ENCODE measurements at regions not wholly inside any gene's neighbourhood (a gene's known extent, or its start where the extent isn't known, plus 50 kb on each side); places are given as distances from the start of the nearest gene placed in this dataset.

DNA sequence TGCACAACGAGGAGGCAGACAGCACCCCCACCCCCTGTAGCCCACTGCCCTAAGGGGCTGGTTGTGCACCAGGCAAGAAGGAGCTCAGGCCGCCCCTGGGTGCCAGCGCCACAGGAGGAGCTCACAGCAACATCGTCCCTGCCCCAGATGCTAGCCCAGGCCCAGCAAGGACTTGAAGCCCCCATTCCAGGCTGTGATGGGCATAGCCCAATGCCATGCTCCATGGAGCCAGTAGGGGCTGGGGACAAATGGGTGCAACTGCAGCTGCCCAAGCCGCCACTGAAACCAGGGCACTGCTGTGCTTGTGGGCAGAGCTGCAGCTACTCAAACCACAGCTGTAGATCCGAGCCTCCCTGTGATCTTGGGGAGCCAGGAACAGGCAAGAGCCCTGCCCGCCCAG, 241.3 kb upstream of the GIMD1 start:
- DNase-seq, result no peak
- Histone ChIP-seq H3K4me2 (ENCODE audit: low read length) (no peak overlapping the region), H3K27me3 (ENCODE audit: insufficient read depth, low read length, poor library complexity) (no peaks in the 10 kb centered on the region), H3K4me3 (ENCODE audit: low read length) (no peak overlapping the region), H3K27ac (ENCODE audit: low read depth, low read length) (no peak overlapping the region), H2AK5ac (ENCODE audit: low read length) (no peak overlapping the region), H4K5ac (ENCODE audit: low read length) (no peak overlapping the region), H3K23ac (ENCODE audit: low read length) (no peak overlapping the region), H2BK5ac (ENCODE audit: low read length) (no peak overlapping the region), H3K4ac (ENCODE audit: low read depth, low read length) (no peak overlapping the region), H3K4me1 (ENCODE audit: control insufficient read depth, low read depth, low read length) (no peaks in the 10 kb centered on the region), H4K8ac (ENCODE audit: low read depth, low read length) (no peak overlapping the region), H2BK120ac (ENCODE audit: low read depth, low read length) (no peak overlapping the region), H2BK15ac (replicated peaks; ENCODE audit: low read depth) (no peak overlapping the region), H3K79me2 (ENCODE audit: control insufficient read depth, insufficient read depth, low read length) (no peaks in the 10 kb centered on the region), H3K56ac (ENCODE audit: low read length) (no peak overlapping the region), H3K18ac (ENCODE audit: low read length) (no peak overlapping the region), H3K36me3 (ENCODE audit: control insufficient read depth, insufficient read depth, low read length) (no peaks in the 10 kb centered on the region), H3K79me1 (ENCODE audit: low read length) (no peaks in the 10 kb centered on the region), H3K9ac (ENCODE audit: low read length) (no peak overlapping the region)
- no CpG with 5 or more reads among the region's 7 CpGs for WGBS (ENCODE audit: extremely low coverage, insufficient coverage, low lambda C conversion rate)

DNA sequence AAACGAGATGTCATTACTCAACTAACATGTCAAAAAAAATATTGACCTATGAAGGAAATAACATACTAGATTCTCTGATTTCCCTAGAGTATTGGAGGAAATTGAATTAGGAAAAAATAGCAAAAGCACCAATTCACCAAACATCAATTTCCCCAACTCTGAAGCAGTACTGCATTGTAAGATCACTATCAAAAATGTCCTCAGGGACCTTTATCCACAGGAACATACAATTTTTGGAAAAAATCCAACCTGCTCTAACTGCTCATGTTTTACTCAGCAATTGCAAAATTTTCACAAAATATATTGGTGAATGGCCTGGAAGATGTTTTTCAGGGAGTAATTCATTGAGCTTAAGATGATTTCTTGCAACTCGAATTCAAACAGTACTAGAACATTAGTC, 239.0 kb upstream of the GIMD1 start:
- Histone ChIP-seq H3K36me3 (ENCODE audit: control insufficient read depth, insufficient read depth, low read length) (no peaks in the 10 kb centered on the region), H3K79me1 (ENCODE audit: low read length) (no peaks in the 10 kb centered on the region), H2AK5ac (ENCODE audit: low read length) (no peak overlapping the region), H3K79me2 (ENCODE audit: control insufficient read depth, insufficient read depth, low read length) (no peaks in the 10 kb centered on the region), H4K8ac (ENCODE audit: low read depth, low read length) (no peak overlapping the region), H3K27me3 (ENCODE audit: insufficient read depth, low read length, poor library complexity) (no peaks in the 10 kb centered on the region), H2BK5ac (ENCODE audit: low read length) (no peak overlapping the region), H2BK15ac (replicated peaks; ENCODE audit: low read depth) (no peak overlapping the region), H3K9ac (ENCODE audit: low read length) (no peak overlapping the region), H3K4me1 (ENCODE audit: control insufficient read depth, low read depth, low read length) (no peaks in the 10 kb centered on the region), H2BK120ac (ENCODE audit: low read depth, low read length) (no peak overlapping the region), H3K4me3 (ENCODE audit: low read length) (no peak overlapping the region), H3K4me2 (ENCODE audit: low read length) (no peak overlapping the region), H3K18ac (ENCODE audit: low read length) (no peak overlapping the region), H4K5ac (ENCODE audit: low read length) (no peak overlapping the region), H3K56ac (ENCODE audit: low read length) (no peak overlapping the region), H3K4ac (ENCODE audit: low read depth, low read length) (no peak overlapping the region), H3K27ac (ENCODE audit: low read depth, low read length) (no peak overlapping the region), H3K23ac (ENCODE audit: low read length) (no peak overlapping the region)
- no peak for DNase-seq
- no CpG with 5 or more reads among the region's 2 CpGs for WGBS (ENCODE audit: extremely low coverage, insufficient coverage, low lambda C conversion rate)

DNA sequence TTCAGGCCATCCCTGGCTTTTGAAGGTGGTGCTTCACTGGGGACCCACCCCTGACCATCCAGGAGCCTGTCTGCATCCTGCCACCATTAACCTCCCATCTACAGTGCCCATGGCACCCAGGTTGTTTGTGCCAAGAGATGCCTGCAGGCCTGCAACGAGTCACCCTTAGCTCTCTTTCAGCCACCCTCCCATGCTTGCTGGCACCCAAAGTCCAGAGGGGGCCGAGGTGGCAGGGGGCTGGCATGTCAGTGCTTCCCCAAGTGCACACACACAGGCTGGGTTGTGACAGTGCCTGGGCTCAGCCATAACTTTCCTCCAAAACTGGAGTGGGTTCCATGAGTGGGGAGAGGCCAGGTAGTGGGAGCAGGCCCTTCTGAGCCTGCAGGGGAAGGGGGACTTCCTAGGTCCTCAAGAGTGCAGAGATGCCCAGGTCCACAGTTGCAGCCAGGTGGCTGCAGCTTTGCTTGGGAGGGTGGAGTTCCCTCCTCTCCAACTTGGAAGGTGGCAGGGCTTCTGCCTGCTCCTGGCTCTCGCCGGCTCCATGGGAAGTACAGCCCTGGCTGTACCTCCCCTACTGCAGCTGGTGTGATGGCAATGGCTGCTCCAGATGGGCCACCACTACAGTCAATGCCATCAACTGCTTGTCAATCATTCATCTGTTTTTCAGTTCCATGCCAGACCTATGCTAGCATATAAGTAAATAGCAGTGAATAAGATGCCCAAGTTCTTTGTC, 235.9 kb upstream of the GIMD1 start:
- H3K79me1 ChIP-seq (ENCODE audit: low read length), result no peaks in the 10 kb centered on the region

DNA sequence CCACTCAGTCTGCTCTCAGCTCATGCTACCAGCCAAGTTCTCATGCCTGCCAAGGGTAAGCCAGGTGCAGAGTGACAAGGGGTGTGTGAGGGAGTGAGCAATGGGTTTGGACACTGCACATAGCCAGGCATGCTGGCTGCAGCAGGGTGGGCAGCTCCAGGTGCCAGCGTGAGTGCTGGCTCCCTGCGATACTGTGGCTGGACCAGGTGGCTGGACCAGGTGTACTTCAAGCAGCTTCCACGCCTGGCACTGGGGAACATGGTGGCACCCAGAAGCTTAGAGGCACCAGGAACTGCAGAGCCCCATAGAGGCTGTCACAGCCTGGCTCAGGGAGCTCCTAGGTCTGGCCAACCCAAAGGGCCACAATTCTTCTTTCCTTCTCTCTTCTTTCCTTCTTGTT, 234.9 kb upstream of the GIMD1 start:
- no peak for DNase-seq
- Histone ChIP-seq H2BK15ac (replicated peaks; ENCODE audit: low read depth) (no peak overlapping the region), H3K4me2 (ENCODE audit: low read length) (no peak overlapping the region), H4K5ac (ENCODE audit: low read length) (no peak overlapping the region), H3K79me2 (ENCODE audit: control insufficient read depth, insufficient read depth, low read length) (no peaks in the 10 kb centered on the region), H3K4me1 (ENCODE audit: control insufficient read depth, low read depth, low read length) (no peaks in the 10 kb centered on the region), H3K9ac (ENCODE audit: low read length) (no peak overlapping the region), H4K8ac (ENCODE audit: low read depth, low read length) (no peak overlapping the region), H3K23ac (ENCODE audit: low read length) (no peak overlapping the region), H3K4me3 (ENCODE audit: low read length) (no peak overlapping the region), H3K27me3 (ENCODE audit: insufficient read depth, low read length, poor library complexity) (no peaks in the 10 kb centered on the region), H3K4ac (ENCODE audit: low read depth, low read length) (no peak overlapping the region), H2BK120ac (ENCODE audit: low read depth, low read length) (no peak overlapping the region), H3K27ac (ENCODE audit: low read depth, low read length) (no peak overlapping the region), H3K18ac (ENCODE audit: low read length) (no peak overlapping the region), H3K36me3 (ENCODE audit: control insufficient read depth, insufficient read depth, low read length) (no peaks in the 10 kb centered on the region), H3K79me1 (ENCODE audit: low read length) (no peaks in the 10 kb centered on the region), H2BK5ac (ENCODE audit: low read length) (no peak overlapping the region), H3K56ac (ENCODE audit: low read length) (no peak overlapping the region), H2AK5ac (ENCODE audit: low read length) (no peak overlapping the region)
- no CpG with 5 or more reads among the region's 3 CpGs for WGBS (ENCODE audit: extremely low coverage, insufficient coverage, low lambda C conversion rate)

More for the DNA sequence above, 235.9 kb upstream of the GIMD1 start:
- Histone ChIP-seq H3K4me1 (ENCODE audit: control insufficient read depth, low read depth, low read length) (no peaks in the 10 kb centered on the region), H4K8ac (ENCODE audit: low read depth, low read length) (no peak overlapping the region), H2BK15ac (replicated peaks; ENCODE audit: low read depth) (no peak overlapping the region), H3K4ac (ENCODE audit: low read depth, low read length) (no peak overlapping the region), H3K79me2 (ENCODE audit: control insufficient read depth, insufficient read depth, low read length) (no peaks in the 10 kb centered on the region), H3K18ac (ENCODE audit: low read length) (no peak overlapping the region), H3K4me3 (ENCODE audit: low read length) (no peak overlapping the region), H3K36me3 (ENCODE audit: control insufficient read depth, insufficient read depth, low read length) (no peaks in the 10 kb centered on the region), H4K5ac (ENCODE audit: low read length) (no peak overlapping the region), H2BK120ac (ENCODE audit: low read depth, low read length) (no peak overlapping the region), H3K23ac (ENCODE audit: low read length) (no peak overlapping the region), H3K56ac (ENCODE audit: low read length) (no peak overlapping the region), H3K9ac (ENCODE audit: low read length) (no peak overlapping the region), H3K27ac (ENCODE audit: low read depth, low read length) (no peak overlapping the region), H2AK5ac (ENCODE audit: low read length) (no peak overlapping the region), H3K27me3 (ENCODE audit: insufficient read depth, low read length, poor library complexity) (no peaks in the 10 kb centered on the region), H2BK5ac (ENCODE audit: low read length) (no peak overlapping the region), H3K4me2 (ENCODE audit: low read length) (no peak overlapping the region)
- no peak for DNase-seq
- no CpG with 5 or more reads among the region's 4 CpGs for WGBS (ENCODE audit: extremely low coverage, insufficient coverage, low lambda C conversion rate)

DNA sequence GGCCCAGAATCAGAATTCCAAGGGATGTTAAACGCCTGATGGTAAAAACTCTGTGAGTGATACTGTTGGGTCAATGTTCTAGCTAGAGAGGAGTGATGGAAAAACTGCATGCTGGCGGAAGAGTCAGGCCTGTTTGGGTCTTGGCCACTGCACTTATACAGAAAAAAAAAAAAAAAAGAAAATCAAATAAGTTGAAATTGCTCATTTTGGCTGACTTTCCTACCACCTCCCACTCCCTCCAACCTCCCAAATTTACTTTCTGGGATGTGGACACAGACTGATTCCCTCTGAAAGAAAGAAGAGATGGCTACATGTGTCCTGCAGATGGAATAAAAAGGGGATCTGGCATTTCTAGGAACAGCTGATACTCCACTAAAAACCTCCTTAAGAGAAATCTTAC, 234.1 kb upstream of the GIMD1 start:
- Histone ChIP-seq H3K4me3 (ENCODE audit: low read length) (no peak overlapping the region), H3K27ac (ENCODE audit: low read depth, low read length) (no peak overlapping the region), H3K18ac (ENCODE audit: low read length) (no peak overlapping the region), H3K4me1 (ENCODE audit: control insufficient read depth, low read depth, low read length) (no peaks in the 10 kb centered on the region), H3K56ac (ENCODE audit: low read length) (no peak overlapping the region), H3K36me3 (ENCODE audit: control insufficient read depth, insufficient read depth, low read length) (no peaks in the 10 kb centered on the region), H2BK5ac (ENCODE audit: low read length) (no peak overlapping the region), H2BK15ac (replicated peaks; ENCODE audit: low read depth) (no peak overlapping the region), H3K27me3 (ENCODE audit: insufficient read depth, low read length, poor library complexity) (no peaks in the 10 kb centered on the region), H3K79me2 (ENCODE audit: control insufficient read depth, insufficient read depth, low read length) (no peaks in the 10 kb centered on the region), H4K8ac (ENCODE audit: low read depth, low read length) (no peak overlapping the region), H3K9ac (ENCODE audit: low read length) (no peak overlapping the region), H2AK5ac (ENCODE audit: low read length) (no peak overlapping the region), H3K23ac (ENCODE audit: low read length) (no peak overlapping the region), H4K5ac (ENCODE audit: low read length) (no peak overlapping the region), H3K4me2 (ENCODE audit: low read length) (no peak overlapping the region), H3K4ac (ENCODE audit: low read depth, low read length) (no peak overlapping the region), H3K79me1 (ENCODE audit: low read length) (no peaks in the 10 kb centered on the region), H2BK120ac (ENCODE audit: low read depth, low read length) (no peak overlapping the region)
- no peak for DNase-seq
- no CpG with 5 or more reads among the region's 2 CpGs for WGBS (ENCODE audit: extremely low coverage, insufficient coverage, low lambda C conversion rate)

DNA sequence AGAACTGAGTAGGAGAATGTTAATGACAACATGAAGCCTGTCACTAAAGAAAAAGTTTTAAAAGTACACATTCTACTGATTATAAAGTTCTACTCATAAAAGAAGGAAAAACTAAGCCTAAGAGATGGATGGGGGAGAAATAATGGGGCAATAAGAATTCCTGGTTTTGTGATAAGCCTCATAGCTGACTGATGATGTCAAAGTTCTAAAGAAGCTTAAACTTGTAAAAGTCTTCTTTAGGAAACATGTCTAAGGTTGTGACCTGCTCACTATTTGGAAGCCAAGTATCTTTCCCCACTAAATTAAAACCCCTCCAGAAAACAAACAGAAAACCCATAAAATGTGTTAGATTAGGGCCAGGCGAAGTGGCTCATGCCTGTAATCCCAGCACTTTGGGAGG, 232.9 kb upstream of the GIMD1 start:
- no peak overlapping the region for H2BK15ac ChIP-seq (replicated peaks; ENCODE audit: low read depth)
- H3K18ac ChIP-seq (ENCODE audit: low read length), result no peak overlapping the region
- no peak overlapping the region for H3K56ac ChIP-seq (ENCODE audit: low read length)
- no peaks in the 10 kb centered on the region for H3K79me1 ChIP-seq (ENCODE audit: low read length)
- H4K8ac ChIP-seq (ENCODE audit: low read depth, low read length), result no peak overlapping the region
- no peak overlapping the region for H2BK120ac ChIP-seq (ENCODE audit: low read depth, low read length)
- DNase-seq, result no peak
- no peak overlapping the region for H3K4me2 ChIP-seq (ENCODE audit: low read length)
- no peak overlapping the region for H3K27ac ChIP-seq (ENCODE audit: low read depth, low read length)
- no peak overlapping the region for H2BK5ac ChIP-seq (ENCODE audit: low read length)
- no peak overlapping the region for H3K4me3 ChIP-seq (ENCODE audit: low read length)
- H3K9ac ChIP-seq (ENCODE audit: low read length), result no peak overlapping the region
- no peak overlapping the region for H3K23ac ChIP-seq (ENCODE audit: low read length)
- no peaks in the 10 kb centered on the region for H3K79me2 ChIP-seq (ENCODE audit: control insufficient read depth, insufficient read depth, low read length)
- no peak overlapping the region for H3K4ac ChIP-seq (ENCODE audit: low read depth, low read length)
- no peaks in the 10 kb centered on the region for H3K36me3 ChIP-seq (ENCODE audit: control insufficient read depth, insufficient read depth, low read length)
- H3K27me3 ChIP-seq (ENCODE audit: insufficient read depth, low read length, poor library complexity), result no peaks in the 10 kb centered on the region
- H2AK5ac ChIP-seq (ENCODE audit: low read length), result no peak overlapping the region
- WGBS (ENCODE audit: extremely low coverage, insufficient coverage, low lambda C conversion rate), result no CpG with 5 or more reads among the region's 1 CpG
- no peaks in the 10 kb centered on the region for H3K4me1 ChIP-seq (ENCODE audit: control insufficient read depth, low read depth, low read length)
- no peak overlapping the region for H4K5ac ChIP-seq (ENCODE audit: low read length)

All from mesendoderm (in vitro differentiated cells).